ENCODE measurements at regions not wholly inside any gene's neighbourhood (a gene's known extent, or its start where the extent isn't known, plus 50 kb on each side); places are given as distances from the start of the nearest gene placed in this dataset.

GRCh38 chr9:13865869-13866268, 448.1 kb downstream of the NFIB start:
- TF ChIP-seq HNRNPH1 (optimal IDR thresholded peaks at IDR 0.05; ENCODE audit: low read depth, low read length) (no peak), POLR2A (conservative IDR thresholded peaks at IDR 0.05) (no peak), EGR1 (conservative IDR thresholded peaks at IDR 0.05) (no peak), MYC (IDR thresholded peaks at IDR 0.05; ENCODE audit: low read depth, low read length) (no peak), MYC (CRISPR knock-in tag; IDR thresholded peaks at IDR 0.05; ENCODE audit: borderline replicate concordance, low read depth) (no peak), ZNF644 (tag; IDR thresholded peaks at IDR 0.05; ENCODE audit: low read depth) (no peak), IRF9 (tag; IDR thresholded peaks at IDR 0.05) (no peak), ZNF668 (CRISPR knock-in tag; IDR thresholded peaks at IDR 0.05) (no peak), ZNF232 (CRISPR knock-in tag; IDR thresholded peaks at IDR 0.05) (no peak), HES1 (IDR thresholded peaks at IDR 0.05; ENCODE audit: low read depth) (no peak), THRA (IDR thresholded peaks at IDR 0.05) (no peak)

Measured in K562 (cell line).